HepG2 (cell line): ENCODE measurements at regions not wholly inside any gene's neighbourhood (a gene's known extent, or its start where the extent isn't known, plus 50 kb on each side); places are given as distances from the start of the nearest gene placed in this dataset.

Experiments
- ATAC-seq: fragments of 200-7000 bp; cut with Tn5 transposase; 3 replicates; pipeline ENCODE4 v1.9.1; 2020; ENCODE audit warnings: mild to moderate bottlenecking, moderate library complexity
- BruUV-seq: library from RNA; stranded (reverse); fragments of 400-500 nt; replicated peaks from 2 replicates; lab custom pipeline; 2021; lab: Mats Ljungman, UMichigan
- CTCF ChIA-PET: fragments of 300-600 bp; formaldehyde crosslinking; extraction: SDS; loops from one replicate; lab custom pipeline; 2021; ENCODE audit warnings: low total read pairs, inconsistent platforms, low intra/inter-chr PET ratio; lab: Yijun Ruan, JAX
- POLR2A ChIA-PET: fragments of 350-600 bp; sonication (Branson Sonifier 250); formaldehyde crosslinking; loops from one replicate; lab custom pipeline; 2020; ENCODE audit warnings: antibody characterized with exemption, inconsistent platforms; lab: Yijun Ruan, JAX
- DNase-seq: peaks from one replicate; pipeline ENCODE4 v3.0.0-alpha.2; 2015; ENCODE audit warnings: low spot score
- FAIRE-seq: peaks from 3 replicates; lab custom pipeline; 2011; peaks lifted over from hg19 to GRCh38; lab: Jason Lieb, UNC
- H2AFZ ChIP-seq: one replicate; pipeline ENCODE4 v1.6.1; 2011; ENCODE audit warnings: low read length, inconsistent platforms
- H3K27ac ChIP-seq: fragments of 300-600 bp; 3 replicates; pipeline ENCODE4 v1.8.0; 2011; ENCODE audit warnings: mixed run types, mild to moderate bottlenecking, mixed read lengths, low read length, inconsistent platforms; ENCODE audit not compliant: insufficient read depth; ENCODE audit errors: extremely low read length
- H3K27me3 ChIP-seq, 2 experiments: fragments of 200-600 bp in 1 of 2; 2 replicates in 1 of 2; 3 replicates in 1 of 2; pipeline versions ENCODE4 v1.6.0 to v1.8.0; 2011; ENCODE audit warnings: low read length in 2 of 2, mild to moderate bottlenecking in 2 of 2, moderate library complexity in 2 of 2, inconsistent platforms in 1 of 2; ENCODE audit not compliant: insufficient read depth in 2 of 2, control insufficient read depth in 1 of 2
- H3K36me3 ChIP-seq, 2 experiments: fragments of 200-600 bp in 1 of 2; replicated peaks in 1 of 2; 2 replicates in 1 of 2; 3 replicates in 1 of 2; pipeline versions ENCODE4 v1.5.1 to v1.8.0; 2011; ENCODE audit warnings: low read length in 2 of 2, inconsistent platforms in 1 of 2; ENCODE audit not compliant: insufficient read depth in 2 of 2, control insufficient read depth in 1 of 2
- H3K4me1 ChIP-seq: 2 replicates; pipeline ENCODE4 v1.5.1; 2012; ENCODE audit warnings: low read length, inconsistent platforms; ENCODE audit not compliant: insufficient read depth
- H3K4me2 ChIP-seq: 2 replicates; pipeline ENCODE4 v1.6.0; 2011; ENCODE audit warnings: low read depth, low read length, inconsistent platforms
- H3K4me3 ChIP-seq, 3 experiments: fragments of 200-600 bp in 1 of 3; sonication (generic), shearing (Covaris generic) in 1 of 3; replicated peaks in 1 of 3; 2 replicates each; pipeline ENCODE4 v1.5.1; 2011 to 2016; ENCODE audit warnings: low read length in 3 of 3, inconsistent platforms in 2 of 3, low read depth in 2 of 3, mild to moderate bottlenecking in 2 of 3, control low read depth in 1 of 3, mixed read lengths in 1 of 3; ENCODE audit not compliant: insufficient read depth in 1 of 3
- H3K79me2 ChIP-seq: one replicate; pipeline ENCODE4 v1.6.1; 2011; ENCODE audit warnings: low read length, inconsistent platforms; ENCODE audit not compliant: insufficient read depth
- H3K9ac ChIP-seq: 2 replicates; pipeline ENCODE4 v1.6.0; 2011; ENCODE audit warnings: mild to moderate bottlenecking, low read depth, low read length, inconsistent platforms; ENCODE audit not compliant: insufficient read depth
- H3K9me3 ChIP-seq: 2 replicates; pipeline ENCODE4 v1.5.1; 2012; ENCODE audit warnings: mild to moderate bottlenecking, low read length
- H4K20me1 ChIP-seq: 2 replicates; pipeline ENCODE4 v1.6.0; 2011; ENCODE audit warnings: inconsistent platforms, mild to moderate bottlenecking, low read length, moderate library complexity; ENCODE audit not compliant: insufficient read depth
- CBFB ChIP-seq: sonication (generic); formaldehyde crosslinking; IDR thresholded peaks from 2 replicates; pipeline ENCODE4 v1.4.0; 2020; ENCODE audit warnings: missing genetic modification reagents
- GTF3A ChIP-seq: sonication (generic); formaldehyde crosslinking; conservative IDR thresholded peaks from 2 replicates; pipeline ENCODE4 v1.4.0; 2020; ENCODE audit warnings: mild to moderate bottlenecking, missing genetic modification reagents
- HES4 ChIP-seq: sonication (generic); formaldehyde crosslinking; IDR thresholded peaks from 2 replicates; pipeline ENCODE4 v1.9.0; 2021; ENCODE audit warnings: mild to moderate bottlenecking, missing genetic modification reagents, borderline replicate concordance
- IRX3 ChIP-seq: sonication (generic); formaldehyde crosslinking; IDR thresholded peaks from 2 replicates; pipeline ENCODE4 v1.8.1; 2023; ENCODE audit warnings: mild to moderate bottlenecking, low read depth, missing genetic modification reagents, borderline replicate concordance
- MTA1 ChIP-seq: sonication (generic); formaldehyde crosslinking; IDR thresholded peaks from 2 replicates; pipeline ENCODE4 v1.4.0; 2020; ENCODE audit warnings: missing genetic modification reagents, mild to moderate bottlenecking, borderline replicate concordance
- NFAT5 ChIP-seq: sonication (generic); formaldehyde crosslinking; IDR thresholded peaks from 2 replicates; pipeline ENCODE4 v1.4.0; 2020; ENCODE audit warnings: missing genetic modification reagents
- SMC3 ChIP-seq: IDR thresholded peaks from 2 replicates; pipeline ENCODE4 v1.6.1; 2011; ENCODE audit warnings: low read length, improper control_type of control experiment
- ZNF451 ChIP-seq: sonication (generic); formaldehyde crosslinking; IDR thresholded peaks from 2 replicates; pipeline ENCODE4 v1.5.0; 2020; ENCODE audit warnings: mild to moderate bottlenecking, missing genetic modification reagents
- ZNF577 ChIP-seq: sonication (generic); formaldehyde crosslinking; IDR thresholded peaks from 2 replicates; pipeline ENCODE4 v1.4.0; 2020; ENCODE audit warnings: mild to moderate bottlenecking, low read depth, missing genetic modification reagents, borderline replicate concordance
- ZSCAN21 ChIP-seq: sonication (generic); formaldehyde crosslinking; IDR thresholded peaks from 2 replicates; pipeline ENCODE4 v1.8.0; 2022; ENCODE audit warnings: mild to moderate bottlenecking, missing genetic modification reagents, moderate library complexity, borderline replicate concordance
- WGBS: methylation state at CpG from one replicate; pipeline ENCODE4 v1.1.6; 2017; ENCODE audit warnings: low lambda C conversion rate; 5-methylcytosine and 5-hydroxymethylcytosine counted together
- in situ Hi-C: cut with HindIII; loops from 2 replicates; pipeline ENCODE4 v1.10.0; 2017; ENCODE audit warnings: low pct_unique_long_range_greater_than_20kb; ENCODE audit not compliant: extremely low pct_ligation_motif_present
- intact Hi-C: fragments of 100-400 bp; cut with micrococcal nuclease; formaldehyde crosslinking; loops from one replicate; pipeline ENCODE4 v1.10.0; 2022; ENCODE audit not compliant: unreplicated experiment

- WGBS: 17% methylated on average over 2 of the region's 2 CpGs
- TF ChIP-seq ZNF451 (CRISPR knock-in tag) (no peak), CBFB (CRISPR knock-in tag) (no peak), IRX3 (CRISPR knock-in tag) (no peak), ZNF577 (CRISPR knock-in tag) (no peak), NFAT5 (CRISPR knock-in tag) (no peak), MTA1 (CRISPR knock-in tag) (no peak), ZSCAN21 (CRISPR knock-in tag) (no peak), SMC3 (no peak), HES4 (CRISPR knock-in tag) (no peak), GTF3A (CRISPR knock-in tag) (no peak)
- ATAC-seq (no peak), DNase-seq (no peak), FAIRE-seq (no peak)
- no TSS peak for BruUV-seq
- Histone ChIP-seq H4K20me1 (no peaks in the 10 kb centered on the region), H3K4me3 (no peak overlapping the region), H3K27me3 (peaks cover 0 to 4% of the 10 kb centered on the region in 2 experiments; a peak in 2 of 5 replicates), H2AFZ (no peak overlapping the region), H3K27ac (no peak overlapping the region), H3K9ac (no peak overlapping the region), H3K36me3 (no peaks in the 10 kb centered on the region), H3K4me2 (no peak overlapping the region), H3K79me2 (no peaks in the 10 kb centered on the region), H3K9me3 (no peaks in the 10 kb centered on the region), H3K4me1 (no peaks in the 10 kb centered on the region)
- intact Hi-C loops: no loop called here
- CTCF ChIA-PET: no interaction called here
- POLR2A ChIA-PET: no interaction called here
- in situ Hi-C loops: no loop called here
Observed at GRCh38 chr10:62727934-62728333, 76.6 kb upstream of the ADO start.
